Right lobe of liver (tissue), 6 donors: ENCODE measurements at regions not wholly inside any gene's neighbourhood (a gene's known extent, or its start where the extent isn't known, plus 50 kb on each side); places are given as distances from the start of the nearest gene placed in this dataset.

ENCODE experiments used
- ATAC-seq, 4 donors: fragments of 200-7000 bp; cut with Tn5 transposase; one replicate each; pipeline ENCODE4 v1.9.1; 2020; ENCODE audit warnings: mild to moderate bottlenecking in 4 of 4, moderate library complexity in 4 of 4
- DNase-seq, 3 donors: peaks; one replicate each; pipeline ENCODE4 v3.0.0-alpha.2; 2020
- H3K27ac ChIP-seq, 3 donors: fragments of 200-600 bp; one replicate each; pipeline ENCODE4 v1.8.0; 2022
- H3K27me3 ChIP-seq, 2 donors: fragments of 200-600 bp; one replicate each; pipeline ENCODE4 v1.8.0; 2022
- H3K36me3 ChIP-seq, 4 donors: fragments of 200-600 bp; sonication (generic) in 1 of 4; one replicate each; pipeline versions ENCODE4 v1.5.1 to v1.8.0; 2017 to 2022; ENCODE audit warnings: control low read depth in 1 of 4
- H3K4me1 ChIP-seq, 4 donors: fragments of 200-600 bp; sonication (generic) in 1 of 4; one replicate each; pipeline versions ENCODE4 v1.5.1 to v1.8.0; 2017 to 2022; ENCODE audit warnings: control low read depth in 1 of 4
- H3K4me3 ChIP-seq, 3 donors: fragments of 200-600 bp; one replicate each; pipeline ENCODE4 v1.8.0; 2022
- H3K9me3 ChIP-seq, 4 donors: fragments of 200-600 bp; sonication (generic) in 1 of 4; one replicate each; pipeline versions ENCODE4 v1.5.1 to v1.8.0; 2017 to 2022; ENCODE audit warnings: control low read depth in 1 of 4
- POLR2A ChIP-seq: fragments of 450-650 bp; IDR thresholded peaks from one replicate; pipeline ENCODE4 v1.6.1; 2017; ENCODE audit warnings: antibody characterized with exemption, mild to moderate bottlenecking
- intact Hi-C, 2 donors: fragments of 100-400 bp; cut with DNase I; formaldehyde crosslinking; loops; one replicate each; pipeline versions ENCODE4 v1.11.2 to v1.14.1; 2022
- small RNA-seq, 2 experiments: library from RNA; depleted of rRNA; stranded (forward); fragments of <200 nt; gene quantifications; one replicate each; pipeline ENCODE3, GENCODE V24; 2016
- TF ChIP-seq, protein P1 (sequence below), 4 donors: fragments of 200-600 bp in 3 of 4; fragments of 450-650 bp in 1 of 4; IDR thresholded peaks; one replicate each; pipeline versions ENCODE4 v1.5.1 to v1.8.0; 2016 to 2022; ENCODE audit warnings: antibody characterized with exemption in 4 of 4, mild to moderate bottlenecking in 2 of 4
- donor health status: DM: no; HTN: yes; CAD: no.
- donor health status: DM: no; HTN: no; CAD: no.
- donor health status: DM: no; HTN: no; CAD: no.
- donor health status: DM: no; HTN: yes; CAD: no.
- donor health status: DM: no; HTN: yes; CAD: no.

DNA sequence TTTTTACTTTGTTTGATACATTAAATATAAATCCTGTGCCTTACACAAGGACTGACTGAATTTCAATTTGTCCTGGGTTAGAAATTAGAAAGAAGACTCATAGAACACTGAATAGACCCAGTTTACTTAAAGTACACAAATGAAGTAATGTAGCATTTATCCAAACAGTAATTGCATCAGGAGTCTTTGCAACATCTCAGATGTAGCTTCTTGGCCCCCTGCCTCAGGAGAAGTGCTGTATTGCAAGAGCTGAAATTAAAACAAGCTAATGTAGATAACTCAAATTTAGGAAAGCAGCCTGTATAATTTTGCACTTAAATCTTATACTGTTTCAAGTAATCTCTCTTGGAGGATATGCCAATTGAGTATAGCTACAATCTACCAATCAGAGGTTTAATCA, 54.3 kb upstream of the KCND2 start:
- Histone ChIP-seq H3K4me3 (no peak overlapping the region), H3K4me1 (no peaks in the 10 kb centered on the region), H3K36me3 (no peaks in the 10 kb centered on the region), H3K27ac (no peak overlapping the region), H3K9me3 (no peaks in the 10 kb centered on the region), H3K27me3 (no peaks in the 10 kb centered on the region)
- intact Hi-C loops: no loop called here
- TF ChIP-seq POLR2A: no peak
- TF ChIP-seq, protein P1, sequence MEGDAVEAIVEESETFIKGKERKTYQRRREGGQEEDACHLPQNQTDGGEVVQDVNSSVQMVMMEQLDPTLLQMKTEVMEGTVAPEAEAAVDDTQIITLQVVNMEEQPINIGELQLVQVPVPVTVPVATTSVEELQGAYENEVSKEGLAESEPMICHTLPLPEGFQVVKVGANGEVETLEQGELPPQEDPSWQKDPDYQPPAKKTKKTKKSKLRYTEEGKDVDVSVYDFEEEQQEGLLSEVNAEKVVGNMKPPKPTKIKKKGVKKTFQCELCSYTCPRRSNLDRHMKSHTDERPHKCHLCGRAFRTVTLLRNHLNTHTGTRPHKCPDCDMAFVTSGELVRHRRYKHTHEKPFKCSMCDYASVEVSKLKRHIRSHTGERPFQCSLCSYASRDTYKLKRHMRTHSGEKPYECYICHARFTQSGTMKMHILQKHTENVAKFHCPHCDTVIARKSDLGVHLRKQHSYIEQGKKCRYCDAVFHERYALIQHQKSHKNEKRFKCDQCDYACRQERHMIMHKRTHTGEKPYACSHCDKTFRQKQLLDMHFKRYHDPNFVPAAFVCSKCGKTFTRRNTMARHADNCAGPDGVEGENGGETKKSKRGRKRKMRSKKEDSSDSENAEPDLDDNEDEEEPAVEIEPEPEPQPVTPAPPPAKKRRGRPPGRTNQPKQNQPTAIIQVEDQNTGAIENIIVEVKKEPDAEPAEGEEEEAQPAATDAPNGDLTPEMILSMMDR (IDR thresholded peaks at IDR 0.05): no peak
- DNase-seq (no peak), ATAC-seq (peak in 2 of 4 donors; percentile 28 to 32)

DNA sequence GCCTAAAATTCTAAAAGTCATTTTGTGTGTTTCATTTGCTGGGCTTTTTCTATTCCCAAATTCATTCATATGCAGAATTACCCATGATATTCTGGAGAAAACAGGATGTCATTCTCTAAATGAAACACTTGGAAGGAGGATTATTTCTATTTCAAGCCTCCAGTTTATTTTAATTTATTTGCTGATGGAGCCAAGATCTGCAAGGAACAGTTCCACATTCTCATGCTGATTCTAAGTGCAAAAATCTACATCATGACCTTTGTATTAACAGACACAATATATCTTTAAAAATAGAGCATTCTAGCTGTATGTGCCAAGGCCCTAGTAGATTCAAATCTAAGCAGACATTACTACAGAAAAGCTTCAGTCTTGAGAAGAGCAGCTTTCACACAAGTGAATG, 51.3 kb upstream of the KCND2 start:
- DNase-seq: no peak

More for the DNA sequence above, 51.3 kb upstream of the KCND2 start:
- H3K27me3 ChIP-seq: no peaks in the 10 kb centered on the region
- no peak for ATAC-seq
- no peak overlapping the region for H3K4me3 ChIP-seq
- no peaks in the 10 kb centered on the region for H3K4me1 ChIP-seq
- no peaks in the 10 kb centered on the region for H3K9me3 ChIP-seq
- intact Hi-C loops: no loop called here
- TF ChIP-seq, protein P1 (IDR thresholded peaks at IDR 0.05): no peak
- H3K27ac ChIP-seq: no peak overlapping the region
- H3K36me3 ChIP-seq: no peaks in the 10 kb centered on the region

Small RNA genes lying in the stretch of these regions (small RNA-seq; reads per million reads assigned to genes)
- gene RNU1-29P: 0 reads per million in 2 experiments
